GM21515 (cell line): ENCODE measurements at regions not wholly inside any gene's neighbourhood (a gene's known extent, or its start where the extent isn't known, plus 50 kb on each side); places are given as distances from the start of the nearest gene placed in this dataset.

Experiments
- ATAC-seq: cut with Tn5 transposase; IDR thresholded peaks from one replicate; pipeline ENCODE4 v1.9.1; 2021; ENCODE audit not compliant: unreplicated experiment

DNA sequence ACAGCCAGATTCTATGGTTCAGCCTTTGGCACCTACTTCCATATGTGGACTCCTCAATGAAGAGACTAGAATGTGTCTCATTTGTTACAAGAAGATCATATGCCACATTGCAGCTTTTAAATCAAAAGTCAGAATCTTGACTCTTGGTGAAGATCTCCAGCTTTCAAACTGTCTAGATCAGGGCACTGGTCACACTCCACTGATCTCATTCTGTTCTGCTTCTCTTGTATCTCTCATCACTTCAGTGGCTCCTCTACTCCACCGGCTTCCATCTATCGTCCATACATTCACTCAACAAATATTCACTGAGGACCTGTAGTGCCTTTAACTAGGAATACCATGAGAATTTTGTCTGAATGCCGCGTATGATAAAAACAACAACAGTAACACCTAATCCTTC is 203.3 kb upstream of the LPP start:
- no peak for ATAC-seq

DNA sequence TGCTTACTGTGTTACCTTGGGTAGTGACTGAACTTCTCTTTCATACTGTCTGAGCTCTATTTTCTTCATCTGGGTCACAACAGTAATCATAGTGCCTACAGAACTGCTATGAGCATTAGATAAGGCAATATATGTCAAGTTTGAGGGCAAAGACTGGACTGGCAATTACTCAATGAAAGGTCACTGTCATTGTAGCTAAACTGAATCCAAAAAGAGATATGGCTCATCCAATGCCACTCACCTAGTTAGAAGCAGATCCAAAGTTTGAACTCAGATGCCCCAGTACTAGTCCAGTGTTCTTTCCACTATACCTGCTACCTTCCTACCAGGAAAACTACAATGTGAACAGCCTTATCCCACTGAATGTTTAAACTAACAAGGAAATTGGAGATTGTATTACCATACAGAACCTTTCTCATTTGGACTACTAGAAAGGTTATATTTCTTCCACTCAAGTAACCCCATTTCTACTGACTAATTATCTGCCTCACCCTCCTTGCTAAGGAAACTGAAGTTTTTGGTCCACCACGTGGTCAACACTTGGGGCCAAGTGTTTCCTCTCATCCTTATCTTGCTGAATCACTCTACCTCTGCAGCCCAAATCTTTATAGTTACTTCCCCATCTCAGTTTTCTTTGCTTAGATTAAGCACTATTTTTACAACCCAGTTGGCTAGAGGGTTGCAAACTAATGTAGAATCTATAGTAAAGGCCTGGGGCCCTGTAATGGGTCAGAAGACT is 202.3 kb upstream of the LPP start:
- no peak for ATAC-seq

DNA sequence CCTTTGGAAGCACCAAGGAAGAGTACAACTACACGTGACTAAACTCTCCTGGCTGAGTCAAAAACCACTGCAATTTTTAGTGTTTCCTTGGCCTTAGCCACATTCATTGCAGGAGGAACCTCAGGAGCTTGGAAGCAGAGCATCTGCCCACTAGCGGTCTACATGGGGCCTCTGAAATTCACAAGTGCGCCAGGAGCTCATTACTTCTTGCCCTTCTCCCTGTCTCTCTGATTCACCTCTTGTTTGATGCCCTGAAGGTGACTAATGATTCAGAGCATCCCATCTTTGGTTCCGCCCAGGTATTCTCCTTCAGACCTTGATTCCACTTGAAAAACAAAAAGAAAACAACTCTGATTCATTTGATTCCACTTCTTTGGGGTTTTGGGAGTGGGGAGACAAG is 201.1 kb upstream of the LPP start:
- no peak for ATAC-seq

DNA sequence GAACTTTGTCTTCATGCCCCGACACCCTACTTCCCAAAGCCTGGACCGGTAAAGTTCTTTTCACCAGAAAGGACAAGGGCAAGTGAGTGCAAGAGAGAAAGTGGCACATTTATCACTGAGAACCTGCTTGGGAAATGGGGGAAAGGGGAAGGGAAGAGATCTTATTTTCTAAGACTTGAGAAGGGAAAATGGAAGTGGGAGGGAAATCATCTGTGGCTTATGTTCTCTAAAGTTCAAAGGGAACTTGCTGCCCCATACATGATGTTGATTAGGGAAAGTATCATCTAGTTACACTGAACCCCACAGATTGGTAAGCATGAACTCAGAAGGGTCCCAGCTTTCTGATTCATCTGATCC is 199.5 kb upstream of the LPP start:
- ATAC-seq: no peak

DNA sequence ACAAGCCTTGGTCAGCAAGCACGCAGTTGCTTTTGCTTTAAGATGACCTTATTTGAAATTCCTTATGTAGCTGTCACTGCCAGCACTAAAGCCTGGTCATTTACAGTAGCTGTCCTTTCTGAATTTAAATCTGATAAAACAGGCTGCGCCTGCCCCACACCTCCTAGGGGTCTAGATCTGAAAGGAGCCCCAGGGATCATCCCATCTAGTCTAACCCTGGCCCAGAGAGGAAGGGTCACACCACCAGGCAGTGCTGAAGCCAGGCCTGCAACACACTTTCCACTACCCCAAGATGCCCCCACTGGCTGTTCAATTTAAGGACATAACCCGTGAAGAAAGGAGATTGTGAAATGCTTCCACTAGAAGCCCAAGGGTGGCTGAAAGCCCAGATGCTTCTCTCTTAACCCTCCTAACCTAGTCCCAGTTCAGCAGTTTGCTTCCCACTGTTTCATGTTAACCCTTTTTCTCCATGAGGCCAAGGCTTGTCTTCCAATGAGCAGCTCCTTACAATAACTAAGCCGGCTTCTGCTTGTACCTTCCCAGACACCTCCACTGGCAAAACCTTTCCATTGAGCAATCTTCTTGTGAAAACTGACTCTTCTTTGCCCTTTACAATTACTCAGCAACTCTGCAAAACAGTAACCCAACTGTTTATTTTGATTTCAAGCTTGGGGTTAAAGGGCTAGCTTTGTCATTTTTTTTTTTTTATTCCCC is 198.9 kb upstream of the LPP start:
- no peak for ATAC-seq

DNA sequence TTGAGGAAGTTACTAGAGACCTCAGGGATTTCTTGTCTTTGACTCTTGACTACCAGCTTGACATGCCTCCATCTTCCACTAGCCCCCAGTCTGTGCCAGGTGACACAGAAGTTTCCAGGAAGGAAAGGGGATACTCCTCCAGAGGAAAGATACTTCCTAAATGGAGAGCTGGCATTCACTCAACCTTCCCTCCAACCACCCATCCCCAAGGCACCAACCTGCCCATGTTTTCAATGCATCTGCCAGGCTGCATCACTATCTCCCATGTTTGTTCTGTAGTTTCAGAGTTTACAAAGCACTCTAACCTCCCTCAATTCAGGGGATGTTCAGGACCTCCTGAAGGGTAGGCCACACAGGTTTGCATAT is 198.4 kb upstream of the LPP start:
- ATAC-seq: no peak

DNA sequence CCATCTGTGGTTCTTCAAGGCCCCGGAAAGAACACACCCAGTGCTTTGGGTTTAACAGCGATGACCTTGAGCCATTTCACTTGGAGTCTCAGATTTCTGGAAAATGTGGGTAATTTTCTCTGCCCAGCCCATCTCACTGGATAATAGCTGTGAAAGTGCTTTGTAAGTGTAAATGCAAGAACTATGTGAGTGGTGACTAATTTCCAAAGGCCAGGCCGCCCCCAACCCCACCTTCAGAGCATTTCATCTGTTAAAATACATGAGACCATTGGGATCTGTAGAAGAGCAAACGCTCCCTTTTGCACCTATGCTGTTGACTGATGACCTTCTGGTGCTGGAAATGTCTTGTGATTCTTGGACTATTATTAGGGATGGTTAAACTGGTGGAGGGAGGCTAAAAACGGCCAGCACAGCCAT is 196.8 kb upstream of the LPP start:
- no peak for ATAC-seq

DNA sequence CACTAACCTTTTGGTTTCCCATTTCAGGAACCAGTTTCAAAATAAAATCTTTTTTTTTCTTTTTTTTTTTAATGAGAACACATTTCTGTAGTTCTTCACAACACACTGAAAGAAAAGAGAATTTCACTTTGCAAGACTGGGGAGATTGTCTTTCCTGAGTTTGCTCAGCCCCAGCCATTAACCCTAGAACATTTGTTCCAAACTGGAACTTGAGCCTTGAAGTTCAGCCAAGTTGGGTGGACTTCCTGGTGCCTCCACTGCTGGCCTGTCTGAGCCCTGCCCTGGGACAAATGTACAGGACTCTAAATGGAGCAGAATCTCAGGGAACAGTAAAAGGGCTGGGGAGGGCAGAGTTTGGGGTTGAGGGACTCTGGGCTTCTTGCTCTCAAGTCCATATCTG is 196.4 kb upstream of the LPP start:
- no peak for ATAC-seq

DNA sequence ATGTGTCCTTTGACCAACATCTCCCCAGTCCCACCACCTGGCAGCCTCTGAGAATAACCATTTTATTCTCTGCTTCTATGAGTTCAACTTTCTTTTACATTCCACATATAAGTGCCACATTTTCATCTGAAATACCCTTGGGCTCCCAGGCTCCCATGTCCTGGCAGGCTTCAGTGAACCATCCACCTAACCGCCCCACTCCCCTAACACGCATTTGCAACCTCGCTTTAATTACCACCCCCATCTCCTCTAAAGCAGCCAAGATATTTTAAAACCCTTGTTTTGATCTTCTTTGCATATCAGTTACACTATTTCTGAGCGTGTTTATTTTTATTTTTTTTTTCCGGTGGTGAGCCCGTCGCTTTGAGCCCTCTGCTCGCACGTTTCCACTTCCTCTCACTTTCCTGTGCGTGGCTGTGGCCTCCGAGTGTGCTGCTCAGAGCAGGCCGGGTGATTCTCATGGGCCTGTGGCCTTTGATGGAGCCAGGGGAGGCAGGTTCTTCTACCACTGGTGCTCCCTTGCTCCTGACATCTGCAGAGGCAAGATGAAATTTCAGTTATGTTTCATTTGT is 195.4 kb upstream of the LPP start:
- no peak for ATAC-seq

DNA sequence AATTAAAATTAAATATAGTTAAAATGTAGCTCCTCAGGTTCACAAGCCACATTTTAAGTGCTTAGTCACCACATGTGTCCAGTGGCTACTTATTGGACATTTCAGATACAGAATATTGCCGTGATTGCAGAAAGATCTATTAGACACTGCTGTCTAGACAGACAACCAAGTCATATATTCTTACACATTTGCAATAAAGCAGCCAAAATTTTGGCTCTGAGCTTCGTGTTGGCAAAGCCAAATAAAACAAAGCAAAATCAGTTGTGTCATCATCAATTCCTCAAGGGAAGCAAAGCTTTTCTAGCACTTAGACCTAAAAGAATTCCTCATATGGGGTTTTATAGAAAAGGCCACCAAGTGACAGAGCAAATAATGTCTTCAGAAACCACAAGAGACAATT is 193.1 kb upstream of the LPP start:
- no peak for ATAC-seq

DNA sequence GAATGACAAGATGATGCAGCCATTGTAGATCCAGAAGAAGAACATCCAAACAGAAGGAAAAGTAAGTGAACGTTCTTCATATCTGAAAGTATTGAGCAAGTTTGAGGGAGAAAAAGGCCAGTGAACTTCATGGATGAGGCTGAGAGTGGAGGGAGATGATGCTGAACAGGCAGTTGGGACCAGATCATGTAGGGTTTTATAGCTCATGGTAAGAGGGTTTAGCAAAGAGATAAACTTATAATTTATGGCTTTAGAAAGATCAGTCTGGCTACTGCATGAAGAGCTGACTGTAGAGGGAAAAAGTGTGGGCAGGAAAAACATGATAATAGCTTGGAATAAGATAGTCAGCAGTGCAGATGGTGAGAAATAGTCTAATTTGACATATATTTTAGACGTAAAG is 192.6 kb upstream of the LPP start:
- no peak for ATAC-seq

DNA sequence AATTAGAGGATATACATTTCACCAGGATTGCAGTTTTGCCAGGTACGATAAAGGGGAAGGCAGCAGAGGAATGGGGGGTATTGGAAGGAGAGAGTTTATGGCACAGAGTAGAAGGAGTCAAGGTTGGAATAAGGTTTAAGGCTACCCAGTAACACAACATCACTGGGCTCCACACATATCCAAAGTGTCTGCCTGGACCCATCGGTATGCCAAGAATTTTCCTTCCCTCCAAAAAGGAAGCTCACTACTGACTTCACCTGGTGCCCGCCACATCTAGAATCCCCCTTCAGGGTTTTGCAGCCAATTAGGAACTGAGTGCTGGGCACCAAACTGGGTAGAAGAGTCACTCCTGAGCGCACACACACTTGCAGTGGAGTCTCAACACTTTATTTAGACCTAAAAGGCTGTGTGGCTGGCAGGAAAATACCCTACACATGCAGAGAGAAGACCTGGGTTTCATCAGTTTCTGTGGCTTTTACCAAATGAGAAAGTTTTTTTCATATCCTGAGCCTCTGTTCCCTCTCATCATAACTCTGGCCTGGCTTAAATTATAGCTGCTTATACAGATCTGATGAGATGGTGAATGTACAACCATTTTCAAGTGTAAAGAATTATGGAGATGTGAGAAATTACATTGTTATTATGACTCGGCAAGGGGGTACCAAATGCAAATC is 190.8 kb upstream of the LPP start:
- no peak for ATAC-seq

DNA sequence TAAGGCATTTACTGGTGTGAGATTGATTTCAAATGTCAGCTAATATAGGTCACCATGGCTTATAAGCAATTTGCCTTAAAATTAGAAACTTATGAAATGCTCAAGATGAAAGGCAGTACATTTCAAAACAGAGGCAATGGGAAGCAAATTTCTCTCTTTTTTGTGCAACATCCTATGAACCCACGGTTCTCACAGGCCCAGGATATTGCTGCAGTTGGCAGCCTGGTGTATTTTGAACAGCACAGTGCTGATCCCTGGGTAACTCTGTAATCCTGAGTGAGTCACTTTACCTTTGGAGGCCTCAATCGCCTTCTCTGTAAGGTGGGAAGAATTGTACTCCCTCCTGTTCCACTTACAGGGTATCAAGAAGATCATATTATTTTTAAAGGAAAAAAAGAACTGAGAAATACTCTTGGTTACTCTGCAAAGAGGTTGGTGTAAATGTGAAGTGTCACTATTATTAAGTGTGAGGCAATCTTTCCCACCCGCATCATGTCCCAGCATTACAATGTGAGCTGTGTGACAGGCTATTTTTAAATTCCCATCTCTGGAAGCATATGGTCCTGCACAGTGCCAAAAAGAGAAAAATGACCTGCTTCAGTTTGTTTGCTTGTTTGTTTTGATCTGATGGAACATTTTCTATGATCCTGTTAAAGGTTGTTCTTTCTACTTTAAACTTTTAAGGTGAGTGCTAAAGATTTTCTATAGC is 190.1 kb upstream of the LPP start:
- no peak for ATAC-seq

DNA sequence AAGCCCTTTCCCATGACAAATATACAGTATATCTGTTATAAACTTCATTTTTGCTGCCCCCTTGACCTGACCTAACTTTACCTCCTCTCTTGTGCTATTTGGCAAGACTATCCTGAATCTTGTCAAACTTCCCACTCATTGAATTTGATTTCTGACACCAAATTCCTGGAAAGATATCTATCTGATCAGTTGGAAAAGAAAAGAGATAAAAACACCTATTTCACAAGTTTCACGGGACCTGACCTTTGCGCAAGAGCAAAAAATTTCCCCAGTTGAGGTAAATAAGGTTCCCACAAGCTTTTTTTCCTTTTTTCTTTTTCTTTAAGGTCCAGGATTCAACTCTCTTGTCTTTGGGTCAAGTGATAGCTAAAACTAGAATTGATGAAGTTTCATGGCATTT is 189.2 kb upstream of the LPP start:
- ATAC-seq: no peak

DNA sequence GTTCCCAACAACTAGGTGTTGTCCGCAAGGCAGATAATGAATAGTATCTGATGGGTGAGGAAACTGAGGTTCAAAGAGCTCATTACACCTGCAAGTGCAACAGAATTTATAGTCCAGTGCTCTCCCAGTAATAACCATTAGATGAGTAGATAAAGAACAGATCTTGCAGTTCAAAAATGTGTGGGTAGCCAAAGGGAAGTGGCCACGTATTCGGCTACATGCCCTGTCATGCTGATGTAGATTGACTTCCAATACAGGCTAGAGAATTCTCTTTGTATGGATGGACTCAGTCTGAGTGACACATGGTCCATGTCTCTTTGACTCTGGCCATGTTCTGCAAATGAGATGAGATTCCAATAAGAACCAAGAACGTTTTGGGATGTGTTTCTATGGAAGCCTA is 187.9 kb upstream of the LPP start:
- no peak for ATAC-seq

DNA sequence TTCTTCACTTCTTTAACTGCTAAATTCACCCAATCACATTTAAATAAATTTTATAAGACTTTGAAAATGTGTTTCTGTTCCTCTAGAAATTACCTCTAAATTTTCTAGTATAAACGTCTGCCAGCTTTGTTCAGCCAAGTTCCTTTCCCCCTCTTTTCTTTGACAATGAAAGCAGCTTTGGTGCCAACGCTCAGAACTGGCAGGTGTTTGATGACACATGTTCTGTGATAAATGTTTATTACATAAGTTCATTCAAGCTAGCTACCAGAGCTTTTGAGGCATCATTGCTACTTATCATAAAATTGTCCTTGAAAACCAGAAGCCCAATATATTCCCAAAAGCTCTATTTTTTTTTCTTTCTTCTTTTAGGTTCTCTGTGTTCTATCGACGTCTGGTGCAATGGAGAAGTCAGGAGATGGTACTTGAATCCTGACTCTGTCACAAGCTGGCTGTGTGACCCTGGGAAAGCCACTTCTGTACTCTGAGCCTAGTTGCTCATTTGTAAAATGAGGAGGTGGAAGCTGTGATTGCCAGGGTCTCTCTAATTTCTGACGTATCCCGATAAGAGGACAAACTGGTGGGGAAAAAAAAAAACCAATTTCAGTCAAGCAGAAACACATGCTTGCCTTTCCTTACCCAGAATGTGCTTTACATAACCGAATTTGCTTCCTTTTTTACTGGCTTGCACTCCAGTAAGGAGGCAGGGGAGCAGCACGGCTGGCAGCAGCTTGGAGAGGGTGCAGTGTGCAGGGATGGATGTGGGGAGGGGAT is 187.1 kb upstream of the LPP start:
- ATAC-seq: no peak

DNA sequence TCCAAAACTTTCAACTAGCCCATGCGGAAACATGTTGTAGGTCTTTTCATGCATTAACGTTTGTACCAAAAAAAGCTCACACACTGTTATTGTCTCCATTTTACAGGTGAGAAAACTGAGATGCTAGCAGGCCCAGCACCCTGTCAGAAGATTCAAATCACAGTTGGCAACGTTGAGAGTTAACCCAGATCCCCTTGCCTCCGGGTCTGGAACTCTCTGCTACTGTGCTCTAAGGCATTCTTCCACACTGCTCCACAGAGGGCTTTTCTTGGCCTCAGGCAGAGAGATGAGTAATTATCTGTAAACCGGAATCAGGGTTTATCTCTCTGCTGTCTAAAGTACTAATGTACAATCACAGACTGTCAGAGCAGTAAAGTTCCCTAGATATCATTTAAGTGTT is 186.0 kb upstream of the LPP start:
- no peak for ATAC-seq

DNA sequence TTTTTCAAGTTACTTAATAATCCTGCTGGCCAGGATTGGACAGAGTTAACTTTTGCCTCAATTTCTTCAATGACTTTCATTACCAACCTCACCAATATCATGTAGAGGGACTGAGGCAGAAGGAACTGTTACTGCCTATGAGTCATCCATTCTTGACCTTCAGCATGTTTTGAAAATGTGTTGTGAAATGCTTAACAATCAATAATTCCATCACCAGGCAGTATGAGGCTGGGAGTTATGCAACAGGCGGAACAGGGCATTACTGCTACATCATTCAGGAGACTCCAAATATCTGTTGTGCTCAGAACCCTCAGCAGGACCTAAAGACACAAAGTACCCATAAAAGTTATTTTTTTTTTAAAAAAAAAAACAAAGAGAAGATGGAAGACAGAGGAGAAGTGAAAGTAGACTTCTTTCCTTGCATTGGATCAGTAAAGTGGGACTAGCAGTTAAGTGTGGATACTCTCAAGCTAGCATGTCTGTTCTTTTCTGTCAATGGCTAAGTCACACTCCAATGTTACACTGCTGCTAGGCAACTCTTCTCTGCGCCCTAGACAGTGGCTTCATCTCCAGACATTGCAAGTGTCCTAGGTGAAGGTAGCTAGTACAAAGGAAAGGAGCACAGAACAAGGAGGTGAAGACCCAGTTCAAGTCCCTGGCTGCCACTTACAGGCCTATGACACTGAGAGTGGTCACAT is 184.9 kb upstream of the LPP start:
- no peak for ATAC-seq

DNA sequence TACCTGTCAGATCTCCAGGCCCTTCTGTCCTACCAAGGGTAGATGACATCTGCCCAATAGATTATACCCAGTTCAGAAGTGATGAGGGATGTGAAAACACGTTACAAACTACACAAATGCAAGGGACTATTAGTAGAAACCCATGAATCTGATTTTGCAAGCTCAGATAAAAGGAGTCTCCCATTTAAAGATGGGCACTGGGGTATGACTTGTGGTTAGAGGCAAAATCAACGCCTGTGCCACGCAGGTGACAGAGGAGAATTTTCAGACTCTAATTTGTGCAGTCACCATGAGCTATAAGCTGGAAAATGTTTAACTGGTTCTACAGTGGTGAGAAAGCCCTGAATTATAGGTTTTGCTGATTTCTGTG is 184.4 kb upstream of the LPP start:
- ATAC-seq: no peak

DNA sequence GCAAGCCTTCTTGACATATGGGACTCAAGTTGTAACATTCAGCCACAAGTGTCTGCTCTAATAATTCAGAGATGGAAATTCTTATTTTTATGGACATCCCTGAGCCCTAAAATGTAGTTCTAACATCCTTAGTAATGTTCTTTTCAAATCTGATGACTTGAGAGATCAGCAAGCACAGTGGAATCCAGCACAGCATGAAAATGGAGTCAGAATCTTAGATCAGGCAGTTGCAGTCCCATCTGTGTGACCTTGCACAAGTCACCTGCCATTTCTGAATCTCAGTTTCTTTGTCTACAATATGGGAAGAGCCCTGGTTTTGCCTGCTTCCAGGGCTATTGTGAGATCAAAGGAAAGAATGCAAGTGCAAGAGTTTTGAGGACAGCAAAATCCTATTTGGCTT is 183.9 kb upstream of the LPP start:
- ATAC-seq: no peak
